ENCODE measurements at regions not wholly inside any gene's neighbourhood (a gene's known extent, or its start where the extent isn't known, plus 50 kb on each side); places are given as distances from the start of the nearest gene placed in this dataset.

GRCh38 chr2:118622913-118623312 is 224.5 kb downstream of the EN1 start:
- no peak for DNase-seq (ENCODE audit: low read depth in 4 of 4, low spot score in 1 of 4)

DNA sequence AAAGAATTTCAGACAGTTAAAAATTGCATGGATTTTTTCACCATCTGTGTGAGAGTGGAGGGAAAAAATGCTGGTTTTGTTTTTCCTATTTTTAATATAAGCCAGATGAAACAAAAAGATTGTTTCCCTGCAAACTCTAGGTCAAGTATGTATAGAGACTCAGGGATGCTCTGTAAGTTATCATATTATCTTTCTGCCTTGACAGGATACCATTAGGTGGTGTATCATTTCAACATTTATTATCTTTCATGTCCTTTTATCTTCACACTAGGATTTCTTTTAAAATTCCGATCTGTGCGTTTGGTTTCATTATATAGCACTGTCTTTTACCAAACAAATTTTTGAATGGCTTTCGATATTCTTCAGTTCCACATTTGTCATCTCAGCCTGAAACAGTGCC is 225.3 kb downstream of the EN1 start:
- DNase-seq (ENCODE audit: low read depth in 4 of 4, low spot score in 1 of 4), result no peak

DNA sequence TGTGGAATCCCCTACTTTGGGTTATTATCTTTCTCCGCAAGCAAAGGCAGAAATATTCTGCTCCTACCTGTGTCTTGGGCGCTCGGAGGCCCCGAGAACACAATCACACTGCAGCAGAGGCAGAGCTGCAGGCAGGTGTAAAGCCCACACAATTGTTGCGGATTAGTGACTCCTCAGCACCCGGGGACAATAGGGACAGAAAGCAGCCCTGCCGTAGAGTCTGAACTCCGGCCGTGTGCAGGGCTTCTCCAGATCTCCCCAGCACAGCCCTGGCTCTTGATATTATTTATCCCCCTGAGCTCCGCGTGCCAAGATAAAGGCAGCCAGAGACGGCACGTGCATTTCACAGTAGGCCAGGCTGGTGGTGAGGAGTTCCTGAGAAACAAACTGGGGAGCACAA is 229.2 kb downstream of the EN1 start:
- DNase-seq (ENCODE audit: low read depth in 4 of 4, low spot score in 1 of 4), result no peak

GRCh38 chr2:118616432-118616831 is 231.0 kb downstream of the EN1 start:
- no peak for DNase-seq (ENCODE audit: low read depth in 4 of 4, low spot score in 1 of 4)

DNA sequence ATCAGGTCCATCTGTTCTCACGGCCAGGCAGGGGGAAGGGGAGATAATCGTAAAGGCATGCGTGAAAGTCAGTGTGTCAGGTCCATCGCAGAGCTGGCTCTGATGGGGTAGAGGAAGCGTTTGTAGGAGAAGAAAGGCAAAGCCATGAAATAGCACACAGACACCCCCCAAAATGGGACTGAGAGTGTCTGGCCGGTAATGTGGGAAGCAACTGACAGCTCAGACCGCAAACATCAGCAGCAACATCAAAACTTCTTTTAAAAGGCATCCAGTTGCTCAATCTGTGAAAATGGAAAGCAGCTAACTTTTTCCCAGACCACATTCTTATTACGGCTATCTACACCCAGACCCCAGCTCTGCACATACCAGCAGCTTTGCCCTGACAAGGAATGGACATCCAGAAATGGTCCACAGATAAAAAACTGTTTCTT is 232.6 kb downstream of the EN1 start:
- DNase-seq (ENCODE audit: low read depth in 4 of 4, low spot score in 1 of 4), result no peak

DNA sequence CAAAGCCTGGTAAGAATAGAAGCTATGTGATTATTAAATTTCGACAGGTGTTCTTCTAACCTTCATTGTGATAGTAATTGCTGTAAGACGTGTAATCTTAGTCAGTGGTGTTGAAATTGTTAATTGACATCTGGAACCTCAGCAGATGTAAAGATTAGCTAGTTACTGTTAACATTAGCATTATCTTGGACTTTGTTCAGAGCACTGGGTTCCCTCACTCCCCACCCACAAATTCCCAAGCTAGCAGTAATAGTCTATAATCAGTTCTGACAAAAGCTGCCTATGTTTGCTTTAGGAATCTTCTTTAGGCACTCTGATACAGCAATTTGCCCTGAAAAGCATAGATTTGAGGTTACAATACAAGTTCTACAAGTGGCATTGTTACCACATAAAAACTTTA is 233.7 kb downstream of the EN1 start:
- no peak for DNase-seq (ENCODE audit: low read depth in 4 of 4, low spot score in 1 of 4)

GRCh38 chr2:118611691-118612090 is 235.8 kb downstream of the EN1 start:
- no peak for DNase-seq (ENCODE audit: low read depth in 4 of 4, low spot score in 1 of 4)

GRCh38 chr2:118609138-118609537 is 238.3 kb downstream of the EN1 start:
- no peak for DNase-seq (ENCODE audit: low read depth in 4 of 4, low spot score in 1 of 4)

- DNase-seq (ENCODE audit: low read depth in 4 of 4, low spot score in 1 of 4), result no peak
These were observed 239.8 kb downstream of the EN1 start for GRCh38 chr2:118607641-118608040.

DNA sequence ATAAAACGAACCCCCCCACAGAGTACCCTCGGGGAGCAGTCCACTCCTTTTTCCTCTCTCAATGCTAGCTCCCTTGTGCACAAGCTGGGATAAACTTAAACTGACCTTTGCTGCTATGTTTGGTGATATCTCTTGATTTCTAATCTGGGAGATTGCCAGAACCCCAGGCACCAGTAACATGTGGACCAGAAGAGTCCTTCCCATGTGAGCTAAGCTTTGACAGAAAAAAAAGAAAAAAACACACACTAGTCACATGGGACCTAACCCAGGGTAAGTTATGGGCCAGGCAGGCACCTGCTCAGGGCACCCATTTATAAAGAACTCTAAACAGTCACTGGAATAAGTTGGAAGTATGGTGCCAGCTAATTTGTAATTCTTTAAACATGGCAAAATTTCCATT is 242.6 kb downstream of the EN1 start:
- DNase-seq (ENCODE audit: low read depth in 4 of 4, low spot score in 1 of 4), result no peak

GRCh38 chr2:118604371-118604770 is 243.1 kb downstream of the EN1 start:
- DNase-seq (ENCODE audit: low read depth in 4 of 4, low spot score in 1 of 4), result no peak

DNA sequence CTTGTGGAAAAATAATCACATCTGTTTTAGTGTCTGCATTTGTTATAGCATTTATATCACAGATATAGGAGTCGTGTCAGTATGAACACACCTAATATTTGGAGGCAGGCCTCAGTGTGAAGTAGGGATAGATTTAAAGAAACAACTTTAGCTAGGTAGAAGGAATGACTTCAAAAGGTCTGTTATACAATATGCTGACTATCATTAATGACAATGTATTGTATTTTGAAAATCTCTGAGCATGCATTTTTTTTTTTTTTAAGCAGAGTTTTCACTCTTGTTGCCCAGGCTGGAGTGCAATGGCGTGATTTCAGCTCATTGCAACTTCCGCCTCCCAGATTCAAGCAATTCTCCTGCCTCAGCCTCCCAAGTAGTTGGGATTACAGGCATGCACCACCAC is 248.3 kb downstream of the EN1 start:
- DNase-seq (ENCODE audit: low read depth in 4 of 4, low spot score in 1 of 4), result no peak

- DNase-seq (ENCODE audit: low read depth in 4 of 4, low spot score in 1 of 4), result no peak
These were observed 250.8 kb downstream of the EN1 start for GRCh38 chr2:118596620-118597019.

DNA sequence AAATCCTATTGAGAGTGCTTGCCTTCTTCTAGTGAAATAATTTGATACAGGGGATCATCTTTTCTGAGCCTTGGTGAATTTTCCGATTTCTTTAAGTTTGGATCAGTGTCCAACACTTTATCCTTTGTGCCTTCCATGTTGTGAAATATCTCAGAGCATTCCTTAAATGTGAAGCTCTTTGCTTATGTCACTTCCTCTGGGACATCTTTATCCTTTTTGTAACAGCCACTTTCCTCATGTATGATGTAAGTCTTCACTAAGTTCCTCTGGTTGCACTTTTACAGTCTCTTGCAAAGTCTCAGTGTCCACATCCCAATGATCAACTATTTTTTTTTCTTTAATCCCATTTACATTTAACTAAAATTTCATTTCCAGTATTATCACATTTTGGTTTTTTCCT is 254.2 kb downstream of the EN1 start:
- DNase-seq (ENCODE audit: low read depth in 4 of 4, low spot score in 1 of 4), result no peak

DNA sequence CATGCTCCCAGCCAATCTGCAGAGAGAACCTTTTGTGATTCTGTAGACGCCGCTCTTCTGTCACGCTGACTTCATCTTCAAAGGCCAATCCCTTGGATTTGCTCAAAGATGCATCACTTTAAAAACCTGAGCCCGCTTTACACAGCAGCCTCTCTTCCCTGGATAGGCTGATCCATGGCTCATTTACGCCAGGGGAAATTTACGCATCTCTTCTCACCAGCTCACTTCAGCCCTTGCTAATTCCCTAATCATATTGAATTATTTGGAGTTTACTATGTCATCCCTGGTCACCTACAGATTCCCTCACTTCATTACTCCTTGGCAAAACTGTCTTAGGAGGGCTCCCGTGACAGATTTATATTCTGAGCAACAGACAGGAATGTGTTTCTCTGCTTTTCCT is 256.2 kb downstream of the EN1 start:
- DNase-seq (ENCODE audit: low read depth in 4 of 4, low spot score in 1 of 4), result no peak

DNA sequence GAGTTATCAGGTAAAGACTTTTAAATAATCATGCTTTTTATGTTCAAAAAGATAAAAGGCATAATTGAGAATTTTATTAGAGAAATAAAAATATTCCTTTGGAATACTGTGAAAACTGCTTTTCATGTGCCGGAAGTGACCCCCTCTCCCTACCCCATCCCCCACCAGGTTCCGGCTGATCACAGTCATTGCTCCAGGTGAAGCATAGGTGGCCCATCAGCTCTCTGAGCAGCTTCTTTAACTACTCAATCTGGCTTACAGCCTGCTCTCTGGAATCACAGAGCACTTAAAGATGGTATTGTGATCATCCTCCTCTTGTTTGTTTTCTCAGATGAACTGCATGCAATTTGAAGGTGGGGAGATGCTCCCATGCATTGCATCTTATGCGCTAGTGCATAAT is 257.7 kb downstream of the EN1 start:
- no peak for DNase-seq (ENCODE audit: low read depth in 4 of 4, low spot score in 1 of 4)

- no peak for DNase-seq (ENCODE audit: low read depth in 4 of 4, low spot score in 1 of 4)
These were observed 258.6 kb downstream of the EN1 start for GRCh38 chr2:118588850-118589249.

- no peak for DNase-seq (ENCODE audit: low read depth in 4 of 4, low spot score in 1 of 4)
These were observed 261.1 kb downstream of the EN1 start for GRCh38 chr2:118586312-118586711.

DNA sequence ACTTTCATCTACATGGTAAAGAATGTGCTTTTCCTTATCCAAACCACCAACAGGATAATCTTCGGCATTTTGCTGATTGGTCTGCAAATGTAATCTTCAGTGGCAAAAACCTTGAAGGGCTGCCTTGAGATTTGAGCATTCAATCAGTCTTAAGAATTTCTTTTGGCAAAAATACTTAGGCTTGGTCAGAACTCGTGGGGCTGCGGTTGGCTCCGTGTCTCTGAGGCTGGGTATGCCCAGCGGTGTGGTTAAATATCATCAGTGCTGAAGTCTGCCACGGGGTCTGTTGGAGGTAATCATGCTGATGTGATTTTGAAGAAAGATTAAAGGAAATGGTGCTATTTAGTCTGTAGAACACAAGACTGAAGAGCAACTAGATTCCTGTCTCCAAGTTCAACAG is 262.6 kb downstream of the EN1 start:
- DNase-seq (ENCODE audit: low read depth in 4 of 4, low spot score in 1 of 4), result no peak

DNA sequence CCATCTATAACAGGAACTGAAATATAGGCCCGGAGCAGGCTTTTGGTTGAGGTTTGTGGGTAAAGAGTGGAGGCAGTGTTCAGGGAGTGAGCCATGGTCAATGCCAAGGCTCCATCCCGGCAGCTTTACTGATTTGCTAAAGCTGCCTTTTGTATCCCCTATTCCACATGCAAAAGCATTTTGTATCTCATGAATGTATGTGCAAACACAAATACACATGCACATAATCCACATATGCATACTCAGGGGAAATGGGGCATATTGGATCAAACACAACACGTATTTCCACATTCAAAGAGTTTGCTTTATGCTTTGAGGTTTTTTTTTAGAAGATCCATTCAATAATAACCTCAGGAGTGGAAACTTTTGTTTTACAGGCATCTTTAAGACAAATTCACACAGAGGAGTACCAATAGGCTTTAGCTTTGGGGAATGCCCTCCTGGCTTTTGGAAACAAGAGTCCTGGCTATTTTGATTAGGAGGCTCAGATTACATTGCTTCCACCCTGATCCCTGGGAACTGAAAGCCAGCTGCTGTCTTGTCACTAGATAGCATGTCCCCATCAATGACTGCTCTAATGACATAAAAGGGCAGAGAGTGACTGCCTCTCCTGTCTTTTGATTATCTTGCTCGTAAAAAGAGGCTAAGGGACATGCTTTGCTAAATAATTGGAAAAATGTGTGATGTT is 263.2 kb downstream of the EN1 start:
- no peak for DNase-seq (ENCODE audit: low read depth in 4 of 4, low spot score in 1 of 4)

GRCh38 chr2:118582058-118582457 is 265.4 kb downstream of the EN1 start:
- no peak for DNase-seq (ENCODE audit: low read depth in 4 of 4, low spot score in 1 of 4)

DNA sequence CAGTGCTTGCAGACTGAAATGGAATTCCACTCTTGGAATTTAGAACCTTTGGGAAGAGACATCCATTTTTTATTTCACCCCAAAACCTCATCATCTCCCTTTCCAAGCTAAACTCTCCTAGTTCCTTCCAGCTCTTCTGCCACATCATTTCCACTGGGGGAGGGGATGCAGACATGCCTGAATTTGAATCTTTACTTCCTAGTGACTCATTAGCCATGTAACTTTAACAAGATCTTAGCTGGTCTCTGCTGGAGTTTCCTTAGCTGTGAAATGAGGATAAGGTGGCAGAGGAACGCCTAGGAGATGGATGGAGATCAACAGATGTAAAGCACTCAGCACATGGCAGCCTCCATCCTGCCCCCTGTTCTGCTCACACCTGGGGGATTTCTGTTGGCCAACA is 266.8 kb downstream of the EN1 start:
- DNase-seq (ENCODE audit: low read depth in 4 of 4, low spot score in 1 of 4), result no peak

GRCh38 chr2:118580107-118580506 is 267.3 kb downstream of the EN1 start:
- DNase-seq (ENCODE audit: low read depth in 4 of 4, low spot score in 1 of 4), result no peak

DNA sequence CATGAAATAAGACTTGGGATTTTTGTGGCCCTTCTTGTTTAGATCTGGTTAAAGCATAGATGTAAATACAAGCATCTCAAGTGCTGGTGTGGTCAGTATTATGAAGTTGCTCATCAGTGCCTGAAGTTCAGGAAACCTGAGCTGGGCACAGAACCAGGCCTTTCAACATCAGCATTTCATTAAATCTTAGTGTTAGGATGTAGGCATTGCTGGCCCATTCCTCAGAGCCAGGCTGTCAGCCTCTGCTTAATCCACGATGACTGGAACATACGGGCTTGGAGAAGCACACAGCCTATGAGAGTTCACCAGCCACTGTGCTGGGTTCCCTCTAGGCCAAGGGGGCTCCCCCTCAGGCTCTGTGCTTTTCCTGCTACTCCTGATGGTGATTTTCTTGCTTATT is 270.2 kb downstream of the EN1 start:
- no peak for DNase-seq (ENCODE audit: low read depth in 4 of 4, low spot score in 1 of 4)
